Ovary (tissue), 7 donors: ENCODE measurements at regions not wholly inside any gene's neighbourhood (a gene's known extent, or its start where the extent isn't known, plus 50 kb on each side); places are given as distances from the start of the nearest gene placed in this dataset.

Experiments used
- DNase-seq, 5 donors: peaks; one replicate each; pipeline ENCODE4 v3.0.0-alpha.2; 2019 to 2020
- H3K27ac ChIP-seq, 2 donors: fragments of 200-600 bp; one replicate each; pipeline versions ENCODE4 v1.5.1 to v1.8.0; 2019 to 2022
- H3K27me3 ChIP-seq: fragments of 200-600 bp; one replicate; pipeline ENCODE4 v1.8.0; 2022
- H3K36me3 ChIP-seq: fragments of 200-600 bp; sonication (generic); one replicate; pipeline ENCODE4 v1.5.1; 2019
- H3K4me1 ChIP-seq: one replicate; pipeline ENCODE4 v1.8.1; 2013; ENCODE audit warnings: mild to moderate bottlenecking, moderate library complexity; ENCODE audit not compliant: insufficient read depth
- H3K4me3 ChIP-seq: fragments of 200-600 bp; sonication (generic); one replicate; pipeline ENCODE4 v1.5.1; 2017
- H3K9me3 ChIP-seq, 2 donors: fragments of 200-600 bp in 1 of 2; sonication (generic) in 1 of 2; one replicate each; pipeline versions ENCODE4 v1.5.1 to v1.8.1; 2013 to 2019; ENCODE audit warnings: mild to moderate bottlenecking in 1 of 2, moderate library complexity in 1 of 2
- CTCF ChIP-seq, 3 donors: fragments of 450-650 bp in 2 of 3; fragments of 200-600 bp in 1 of 3; IDR thresholded peaks; one replicate each; pipeline versions ENCODE4 v1.5.1 to v1.8.0; 2016 to 2022; ENCODE audit warnings: antibody characterized with exemption in 3 of 3, mild to moderate bottlenecking in 1 of 3
- EP300 ChIP-seq: sonication (generic); formaldehyde crosslinking; IDR thresholded peaks from one replicate; pipeline ENCODE4 v1.6.1; 2017; ENCODE audit warnings: antibody characterized with exemption
- POLR2A ChIP-seq: fragments of 450-650 bp; IDR thresholded peaks from one replicate; pipeline ENCODE4 v1.6.1; 2017; ENCODE audit warnings: antibody characterized with exemption, mild to moderate bottlenecking, moderate library complexity
- WGBS, 3 donors: extraction: QIAGEN DNeasy Blood & Tissue Kit in 1 of 3; methylation state at CpG; one replicate each; pipeline versions ENCODE4 v1.1.5 to v1.1.7; 2013 to 2017; 5-methylcytosine and 5-hydroxymethylcytosine counted together
- intact Hi-C, 4 donors: fragments of 100-400 bp; cut with DNase I; formaldehyde crosslinking; loops; one replicate each; pipeline versions ENCODE4 v1.11.0 to v1.15.1; 2022 to 2023
- donor health status: DM: no; HTN: no; CAD: no; lungs with moderate emphysema.
- donor health status: DM: no; HTN: no; CAD: no.
- donor health status: Bipolar disorder and iron deficiency.
- donor health status: DM: no; HTN: no; CAD: no.
- donor health status: DM: yes; HTN: yes; CAD: no.

- WGBS, 3 donors: 85 to 86% (median 85%) methylated on average over 10 of the region's 10 CpGs
- intact Hi-C loops: no loop called here
- no peak for DNase-seq
- no peak overlapping the region for H3K27ac ChIP-seq
- H3K36me3 ChIP-seq: no peaks in the 10 kb centered on the region
- peaks cover 5% of the 10 kb centered on the region for H3K4me1 ChIP-seq
- TF ChIP-seq CTCF (IDR thresholded peaks at IDR 0.05): no peak
- no peaks in the 10 kb centered on the region for H3K9me3 ChIP-seq
- H3K4me3 ChIP-seq: no peak overlapping the region
- H3K27me3 ChIP-seq: no peaks in the 10 kb centered on the region
Observed at GRCh38 chr7:131148708-131149428, 178.8 kb upstream of the MKLN1 start.

- H3K27ac ChIP-seq: no peak overlapping the region
- H3K27me3 ChIP-seq: no peaks in the 10 kb centered on the region
- H3K4me1 ChIP-seq: peaks cover 5% of the 10 kb centered on the region
- intact Hi-C loops: no loop called here
- no peak overlapping the region for H3K4me3 ChIP-seq
- no peaks in the 10 kb centered on the region for H3K36me3 ChIP-seq
- no peaks in the 10 kb centered on the region for H3K9me3 ChIP-seq
- TF ChIP-seq CTCF (IDR thresholded peaks at IDR 0.05): no peak
- DNase-seq: no peak
Observed at GRCh38 chr7:131149429-131149773, 178.3 kb upstream of the MKLN1 start.

- H3K4me3 ChIP-seq: no peak overlapping the region
- no peak for DNase-seq
- intact Hi-C loops: no loop called here
- no peaks in the 10 kb centered on the region for H3K9me3 ChIP-seq
- no peaks in the 10 kb centered on the region for H3K27me3 ChIP-seq
- H3K36me3 ChIP-seq: no peaks in the 10 kb centered on the region
- peaks cover 5% of the 10 kb centered on the region for H3K4me1 ChIP-seq
- 69 to 90% (median 81%) methylated on average over 4 of the region's 4 CpGs for WGBS, 3 donors
- H3K27ac ChIP-seq: no peak overlapping the region
- TF ChIP-seq POLR2A (no peak), EP300 (no peak), CTCF (IDR thresholded peaks at IDR 0.05) (no peak)
Observed at GRCh38 chr7:131149840-131150239, 177.8 kb upstream of the MKLN1 start.

GRCh38 chr7:131151034-131151433 is 176.6 kb upstream of the MKLN1 start:
- H3K36me3 ChIP-seq: no peaks in the 10 kb centered on the region
- H3K4me1 ChIP-seq: peaks cover 5% of the 10 kb centered on the region
- intact Hi-C loops: no loop called here
- H3K27ac ChIP-seq: no peak overlapping the region
- no peaks in the 10 kb centered on the region for H3K27me3 ChIP-seq
- H3K4me3 ChIP-seq: no peak overlapping the region
- WGBS, 3 donors: 20 to 38% (median 31%) methylated on average over 3 of the region's 3 CpGs
- no peaks in the 10 kb centered on the region for H3K9me3 ChIP-seq
- DNase-seq: no peak
- no peak for TF ChIP-seq EP300
- TF ChIP-seq CTCF (IDR thresholded peaks at IDR 0.05): no peak
- no peak for TF ChIP-seq POLR2A

GRCh38 chr7:131152766-131153165 is 174.9 kb upstream of the MKLN1 start:
- Histone ChIP-seq H3K4me3 (no peak overlapping the region), H3K27ac (no peak overlapping the region), H3K27me3 (no peaks in the 10 kb centered on the region), H3K9me3 (no peaks in the 10 kb centered on the region), H3K4me1 (peaks cover 3% of the 10 kb centered on the region), H3K36me3 (no peaks in the 10 kb centered on the region)
- DNase-seq: no peak
- no peak for TF ChIP-seq CTCF (IDR thresholded peaks at IDR 0.05)
- TF ChIP-seq POLR2A: no peak
- no peak for TF ChIP-seq EP300
- intact Hi-C loops: no loop called here
